Tibial nerve (tissue), 4 donors: ENCODE measurements at regions not wholly inside any gene's neighbourhood (a gene's known extent, or its start where the extent isn't known, plus 50 kb on each side); places are given as distances from the start of the nearest gene placed in this dataset.

ENCODE experiments used
- EP300 ChIP-seq, 2 donors: sonication (generic); formaldehyde crosslinking; IDR thresholded peaks; one replicate each; pipeline ENCODE4 v1.6.1; 2017; ENCODE audit warnings: antibody characterized with exemption in 2 of 2, mild to moderate bottlenecking in 1 of 2
- POLR2A ChIP-seq, 2 donors: fragments of 450-650 bp; IDR thresholded peaks; one replicate each; pipeline ENCODE4 v1.6.1; 2017; ENCODE audit warnings: antibody characterized with exemption in 2 of 2, mild to moderate bottlenecking in 2 of 2, moderate library complexity in 2 of 2
- TF ChIP-seq, protein P1 (sequence below), 5 experiments: fragments of 200-600 bp in 3 of 5; fragments of 450-650 bp in 2 of 5; sonication (generic) in 3 of 5; IDR thresholded peaks; one replicate each; pipeline ENCODE4 v1.5.1; 2016 to 2019; ENCODE audit warnings: antibody characterized with exemption in 5 of 5, mild to moderate bottlenecking in 3 of 5, moderate library complexity in 2 of 5

- TF ChIP-seq, protein P1, sequence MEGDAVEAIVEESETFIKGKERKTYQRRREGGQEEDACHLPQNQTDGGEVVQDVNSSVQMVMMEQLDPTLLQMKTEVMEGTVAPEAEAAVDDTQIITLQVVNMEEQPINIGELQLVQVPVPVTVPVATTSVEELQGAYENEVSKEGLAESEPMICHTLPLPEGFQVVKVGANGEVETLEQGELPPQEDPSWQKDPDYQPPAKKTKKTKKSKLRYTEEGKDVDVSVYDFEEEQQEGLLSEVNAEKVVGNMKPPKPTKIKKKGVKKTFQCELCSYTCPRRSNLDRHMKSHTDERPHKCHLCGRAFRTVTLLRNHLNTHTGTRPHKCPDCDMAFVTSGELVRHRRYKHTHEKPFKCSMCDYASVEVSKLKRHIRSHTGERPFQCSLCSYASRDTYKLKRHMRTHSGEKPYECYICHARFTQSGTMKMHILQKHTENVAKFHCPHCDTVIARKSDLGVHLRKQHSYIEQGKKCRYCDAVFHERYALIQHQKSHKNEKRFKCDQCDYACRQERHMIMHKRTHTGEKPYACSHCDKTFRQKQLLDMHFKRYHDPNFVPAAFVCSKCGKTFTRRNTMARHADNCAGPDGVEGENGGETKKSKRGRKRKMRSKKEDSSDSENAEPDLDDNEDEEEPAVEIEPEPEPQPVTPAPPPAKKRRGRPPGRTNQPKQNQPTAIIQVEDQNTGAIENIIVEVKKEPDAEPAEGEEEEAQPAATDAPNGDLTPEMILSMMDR (IDR thresholded peaks at IDR 0.05), result no peak
- no peak for TF ChIP-seq POLR2A (IDR thresholded peaks at IDR 0.05)
- TF ChIP-seq EP300 (IDR thresholded peaks at IDR 0.05), result no peak
These were observed 247.3 kb upstream of the TENT5A start for GRCh38 chr6:81999826-82000225.
